OCI-LY3 (cell line): ENCODE measurements at regions not wholly inside any gene's neighbourhood (a gene's known extent, or its start where the extent isn't known, plus 50 kb on each side); places are given as distances from the start of the nearest gene placed in this dataset.

ENCODE experiments used
- H2AFZ ChIP-seq: fragments of 200-600, 300-600 bp; shearing (Covaris generic); 2 replicates; pipeline ENCODE4 v1.6.0; 2014; ENCODE audit warnings: antibody characterized with exemption, low read depth, low read length
- H3K27ac ChIP-seq: fragments of 200-600, 300-600 bp; sonication (generic); 2 replicates; pipeline ENCODE4 v1.5.1; 2014; ENCODE audit warnings: mild to moderate bottlenecking, low read length, moderate library complexity, mixed read lengths
- H3K27me3 ChIP-seq: fragments of 200-600, 300-600 bp; sonication (generic); 2 replicates; pipeline ENCODE4 v1.6.1; 2014; ENCODE audit warnings: low read depth, low read length, mixed read lengths
- H3K36me3 ChIP-seq: fragments of 200-600, 300-600 bp; sonication (generic); replicated peaks from 2 replicates; pipeline ENCODE3; 2014; ENCODE audit warnings: low read depth, low read length, mixed read lengths
- H3K4me1 ChIP-seq: fragments of 300-600, 200-600 bp; sonication (generic); 2 replicates; pipeline ENCODE4 v1.6.1; 2014; ENCODE audit warnings: low read length, mixed read lengths
- H3K4me2 ChIP-seq: fragments of 200-600, 300-600 bp; sonication (generic); 2 replicates; pipeline ENCODE4 v1.6.1; 2014; ENCODE audit warnings: low read length, mixed read lengths
- H3K4me3 ChIP-seq: fragments of 300-600, 200-600 bp; sonication (generic); 2 replicates; pipeline ENCODE4 v1.5.1; 2014; ENCODE audit warnings: antibody characterized with exemption, mild to moderate bottlenecking, low read length, moderate library complexity
- H3K79me2 ChIP-seq: fragments of 300-600, 200-600 bp; shearing (Covaris generic); 2 replicates; pipeline ENCODE4 v1.6.1; 2014; ENCODE audit warnings: mild to moderate bottlenecking, low read length, mixed read lengths
- H3K9ac ChIP-seq: fragments of 300-600, 200-600 bp; shearing (Covaris generic); 2 replicates; pipeline ENCODE4 v1.6.0; 2014; ENCODE audit warnings: mild to moderate bottlenecking, low read length, moderate library complexity
- H3K9me3 ChIP-seq: fragments of 200-600, 300-600 bp; shearing (Covaris generic); 2 replicates; pipeline ENCODE4 v1.6.1; 2014; ENCODE audit warnings: low read length, mixed read lengths; ENCODE audit not compliant: insufficient read depth
- H4K20me1 ChIP-seq: fragments of 200-600, 300-600 bp; sonication (generic); 2 replicates; pipeline ENCODE4 v1.6.1; 2016; ENCODE audit warnings: low read length, mixed read lengths; ENCODE audit not compliant: insufficient read depth
- CTCF ChIP-seq: fragments of 200-600, 300-600 bp; sonication (generic); IDR thresholded peaks from 2 replicates; pipeline ENCODE4 v1.5.1; 2014; ENCODE audit warnings: antibody characterized with exemption, low read length, low read depth
- EZH2phosphoT487 ChIP-seq: fragments of 200-600 bp; shearing (Covaris generic); IDR thresholded peaks from 2 replicates; pipeline ENCODE4 v1.6.1; 2018; ENCODE audit warnings: antibody characterized with exemption, mixed run types, low read depth

GRCh38 chr4:156414406-156414805 is 460.7 kb upstream of the CTSO start:
- no peaks in the 10 kb centered on the region for H3K9me3 ChIP-seq
- H3K36me3 ChIP-seq = no peaks in the 10 kb centered on the region
- H3K9ac ChIP-seq = no peak overlapping the region
- no peak overlapping the region for H2AFZ ChIP-seq
- H3K27ac ChIP-seq = no peak overlapping the region
- no peak overlapping the region for H3K4me2 ChIP-seq
- H3K4me1 ChIP-seq = no peaks in the 10 kb centered on the region
- H3K79me2 ChIP-seq = no peaks in the 10 kb centered on the region
- H3K4me3 ChIP-seq = no peak overlapping the region
- TF ChIP-seq EZH2phosphoT487 = no peak
- TF ChIP-seq CTCF = no peak
- no peaks in the 10 kb centered on the region for H4K20me1 ChIP-seq
- no peaks in the 10 kb centered on the region for H3K27me3 ChIP-seq

- Histone ChIP-seq H4K20me1 (no peaks in the 10 kb centered on the region), H3K9me3 (no peaks in the 10 kb centered on the region), H3K4me2 (no peak overlapping the region), H3K9ac (no peak overlapping the region), H2AFZ (no peak overlapping the region), H3K36me3 (no peaks in the 10 kb centered on the region), H3K4me3 (no peak overlapping the region), H3K27ac (no peak overlapping the region), H3K4me1 (no peaks in the 10 kb centered on the region), H3K27me3 (no peaks in the 10 kb centered on the region), H3K79me2 (no peaks in the 10 kb centered on the region)
- TF ChIP-seq EZH2phosphoT487 = no peak
- no peak for TF ChIP-seq CTCF
Measured at GRCh38 chr4:156413239-156414135, 459.8 kb upstream of the CTSO start.

GRCh38 chr4:156411531-156411930 is 457.9 kb upstream of the CTSO start:
- Histone ChIP-seq H2AFZ (no peak overlapping the region), H3K9ac (no peak overlapping the region), H3K79me2 (no peaks in the 10 kb centered on the region), H3K9me3 (no peaks in the 10 kb centered on the region), H3K36me3 (no peaks in the 10 kb centered on the region), H3K4me3 (no peak overlapping the region), H3K4me1 (no peaks in the 10 kb centered on the region), H3K27me3 (no peaks in the 10 kb centered on the region), H3K4me2 (no peak overlapping the region), H4K20me1 (no peaks in the 10 kb centered on the region), H3K27ac (no peak overlapping the region)
- TF ChIP-seq EZH2phosphoT487 = no peak
- TF ChIP-seq CTCF = no peak

GRCh38 chr4:156408749-156409148 is 455.1 kb upstream of the CTSO start:
- no peak overlapping the region for H3K27ac ChIP-seq
- no peak overlapping the region for H3K4me3 ChIP-seq
- TF ChIP-seq EZH2phosphoT487 (no peak), CTCF (no peak)

More at GRCh38 chr4:156408749-156409148, 455.1 kb upstream of the CTSO start:
- Histone ChIP-seq H2AFZ (no peak overlapping the region), H3K4me1 (no peaks in the 10 kb centered on the region), H3K79me2 (no peaks in the 10 kb centered on the region), H3K27me3 (no peaks in the 10 kb centered on the region), H3K4me2 (no peak overlapping the region), H4K20me1 (no peaks in the 10 kb centered on the region), H3K9ac (no peak overlapping the region), H3K36me3 (no peaks in the 10 kb centered on the region), H3K9me3 (no peaks in the 10 kb centered on the region)
